KMS-11 (cell line): ENCODE measurements at regions not wholly inside any gene's neighbourhood (a gene's known extent, or its start where the extent isn't known, plus 50 kb on each side); places are given as distances from the start of the nearest gene placed in this dataset.

Experiments used
- H2AFZ ChIP-seq: fragments of 200-600 bp; sonication (generic); 2 replicates; pipeline ENCODE4 v1.6.1; 2016; ENCODE audit warnings: antibody characterized with exemption, mixed run types, low read depth
- H3K27ac ChIP-seq: fragments of 200-600 bp; sonication (generic); 2 replicates; pipeline ENCODE4 v1.6.1; 2016; ENCODE audit warnings: mild to moderate bottlenecking, mixed run types
- H3K27me3 ChIP-seq: fragments of 200-600 bp; sonication (generic); 2 replicates; pipeline ENCODE4 v1.6.1; 2017; ENCODE audit warnings: mild to moderate bottlenecking, low read depth, mixed run types, moderate library complexity; ENCODE audit not compliant: insufficient read depth
- H3K36me3 ChIP-seq: fragments of 200-600 bp; sonication (generic); 2 replicates; pipeline ENCODE4 v1.6.1; 2017; ENCODE audit warnings: mild to moderate bottlenecking, mixed run types; ENCODE audit not compliant: insufficient read depth
- H3K4me1 ChIP-seq: fragments of 200-600 bp; sonication (generic); 2 replicates; pipeline ENCODE4 v1.6.1; 2016; ENCODE audit warnings: mild to moderate bottlenecking, low read depth, mixed run types; ENCODE audit not compliant: poor library complexity, severe bottlenecking
- H3K4me2 ChIP-seq: fragments of 200-600 bp; sonication (generic); 2 replicates; pipeline ENCODE4 v1.7.0; 2016; ENCODE audit warnings: mild to moderate bottlenecking, mixed run types
- H3K4me3 ChIP-seq: fragments of 200-600 bp; sonication (generic); IDR thresholded peaks from 2 replicates; pipeline ENCODE4 v1.6.1; 2017; ENCODE audit warnings: low read depth, low read length, mixed read lengths; ENCODE audit not compliant: insufficient read depth
- H3K79me2 ChIP-seq: fragments of 200-600 bp; sonication (generic); 2 replicates; pipeline ENCODE4 v1.6.1; 2016; ENCODE audit warnings: low read depth, mixed run types; ENCODE audit not compliant: insufficient read depth
- H3K9ac ChIP-seq: fragments of 200-600 bp; sonication (generic); 2 replicates; pipeline ENCODE4 v1.6.1; 2016; ENCODE audit warnings: mild to moderate bottlenecking, mixed run types
- H4K20me1 ChIP-seq: fragments of 200-600 bp; sonication (generic); 2 replicates; pipeline ENCODE4 v1.6.1; 2016; ENCODE audit warnings: mild to moderate bottlenecking, mixed run types; ENCODE audit not compliant: insufficient read depth
- CTCF ChIP-seq: fragments of 200-600 bp; sonication (generic); conservative IDR thresholded peaks from 2 replicates; pipeline ENCODE4 v1.6.1; 2017; ENCODE audit warnings: low read depth, mild to moderate bottlenecking, antibody characterized with exemption, low read length, moderate library complexity, mixed read lengths

DNA sequence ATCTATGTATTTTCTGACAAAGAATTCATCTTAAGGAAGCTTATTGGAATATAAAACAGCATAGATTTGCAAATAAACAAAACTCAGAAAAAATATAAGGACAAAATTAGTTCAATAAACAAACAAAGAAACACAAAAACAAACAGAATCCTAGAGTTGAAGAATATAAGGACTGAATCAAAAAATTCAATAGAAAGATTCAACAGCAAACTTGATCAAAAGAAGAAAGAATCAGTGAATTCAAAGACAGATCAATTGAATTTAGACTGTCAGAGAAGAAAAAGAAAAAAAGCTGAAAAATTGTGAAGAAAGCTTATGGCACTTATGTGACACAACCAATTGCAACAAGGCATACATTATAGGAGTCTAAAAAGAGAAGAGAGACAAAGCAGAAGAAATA, 770.0 kb upstream of the RGS18 start:
- H3K9ac ChIP-seq, result no peak overlapping the region
- H3K36me3 ChIP-seq, result no peaks in the 10 kb centered on the region

GRCh38 chr1:191396622-191397021, 761.6 kb upstream of the RGS18 start:
- Histone ChIP-seq H3K4me1 (no peaks in the 10 kb centered on the region), H3K79me2 (no peaks in the 10 kb centered on the region), H3K4me3 (no peak overlapping the region), H3K27me3 (no peaks in the 10 kb centered on the region), H2AFZ (no peak overlapping the region), H4K20me1 (no peaks in the 10 kb centered on the region), H3K4me2 (no peak overlapping the region), H3K27ac (no peak overlapping the region), H3K36me3 (no peaks in the 10 kb centered on the region), H3K9ac (no peak overlapping the region)
- no peak for TF ChIP-seq CTCF

More for the DNA sequence above, 770.0 kb upstream of the RGS18 start:
- no peaks in the 10 kb centered on the region for H3K4me1 ChIP-seq
- no peak overlapping the region for H2AFZ ChIP-seq
- H3K27ac ChIP-seq, result no peak overlapping the region
- no peaks in the 10 kb centered on the region for H3K27me3 ChIP-seq
- no peak for TF ChIP-seq CTCF
- H4K20me1 ChIP-seq, result no peaks in the 10 kb centered on the region
- H3K4me2 ChIP-seq, result no peak overlapping the region
- no peaks in the 10 kb centered on the region for H3K79me2 ChIP-seq
- no peak overlapping the region for H3K4me3 ChIP-seq

GRCh38 chr1:191398551-191398950, 759.7 kb upstream of the RGS18 start:
- TF ChIP-seq CTCF, result no peak
- Histone ChIP-seq H3K79me2 (no peaks in the 10 kb centered on the region), H3K27ac (no peak overlapping the region), H4K20me1 (no peaks in the 10 kb centered on the region), H3K4me3 (no peak overlapping the region), H2AFZ (no peak overlapping the region), H3K9ac (no peak overlapping the region), H3K36me3 (no peaks in the 10 kb centered on the region), H3K4me1 (no peaks in the 10 kb centered on the region), H3K4me2 (no peak overlapping the region), H3K27me3 (no peaks in the 10 kb centered on the region)

DNA sequence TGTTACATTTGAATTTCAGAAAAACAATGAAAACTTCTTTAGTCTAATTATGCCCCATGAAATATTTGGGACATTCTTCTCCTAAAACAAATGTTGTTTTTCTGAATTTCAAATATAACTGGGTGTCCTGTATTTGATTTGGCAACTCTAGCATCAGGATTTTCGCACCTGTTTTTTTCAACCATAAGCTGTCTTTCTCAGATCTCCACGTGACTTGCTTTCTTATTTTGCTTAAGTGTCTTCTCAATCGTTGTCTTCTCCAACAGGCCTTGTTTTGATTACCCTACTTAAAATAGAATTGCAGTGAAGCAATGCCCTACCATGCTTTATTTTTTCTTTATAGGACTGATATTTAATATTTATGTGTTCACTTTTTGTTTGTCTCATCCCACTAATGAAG, 752.8 kb upstream of the RGS18 start:
- TF ChIP-seq CTCF, result no peak
- H3K27ac ChIP-seq, result no peak overlapping the region
- no peak overlapping the region for H3K9ac ChIP-seq
- no peak overlapping the region for H3K4me3 ChIP-seq
- no peak overlapping the region for H3K4me2 ChIP-seq
- H2AFZ ChIP-seq, result no peak overlapping the region
- no peaks in the 10 kb centered on the region for H3K4me1 ChIP-seq
- H4K20me1 ChIP-seq, result no peaks in the 10 kb centered on the region
- no peaks in the 10 kb centered on the region for H3K27me3 ChIP-seq
- no peaks in the 10 kb centered on the region for H3K79me2 ChIP-seq
- H3K36me3 ChIP-seq, result no peaks in the 10 kb centered on the region
